ENCODE measurements at regions not wholly inside any gene's neighbourhood (a gene's known extent, or its start where the extent isn't known, plus 50 kb on each side); places are given as distances from the start of the nearest gene placed in this dataset.

GRCh38 chr16:61296305-61296704 lies 739.9 kb downstream of the CDH8 start:
- TF ChIP-seq POLR2AphosphoS5 (IDR thresholded peaks at IDR 0.05) = no peak
- TF ChIP-seq CTCF (IDR thresholded peaks at IDR 0.05 in 8 of 11, conservative IDR thresholded peaks at IDR 0.05 in 3 of 11) = no peak
